Nephron (organoid): ENCODE measurements at regions not wholly inside any gene's neighbourhood (a gene's known extent, or its start where the extent isn't known, plus 50 kb on each side); places are given as distances from the start of the nearest gene placed in this dataset.

Experiments used
- H3K27ac Mint-ChIP-seq, 3 experiments: 2 replicates each; pipeline ENCODE4 v1.8.0; 2020; ENCODE audit warnings: mixed read lengths in 3 of 3, mild to moderate bottlenecking in 2 of 3, moderate library complexity in 1 of 3
- H3K27me3 Mint-ChIP-seq: 2 replicates; pipeline ENCODE4 v1.8.0; 2021; ENCODE audit warnings: low read depth, mild to moderate bottlenecking, moderate library complexity, mixed read lengths
- H3K36me3 Mint-ChIP-seq: 2 replicates; pipeline ENCODE4 v1.8.0; 2020; ENCODE audit warnings: low read depth, mixed read lengths
- H3K4me1 Mint-ChIP-seq: 2 replicates; pipeline ENCODE4 v1.8.0; 2020; ENCODE audit warnings: mixed read lengths
- H3K4me3 Mint-ChIP-seq, 3 experiments: 2 replicates each; pipeline ENCODE4 v1.8.0; 2020; ENCODE audit warnings: mild to moderate bottlenecking in 3 of 3, mixed read lengths in 3 of 3, moderate library complexity in 2 of 3
- H3K9me3 Mint-ChIP-seq: 2 replicates; pipeline ENCODE4 v1.8.0; 2020; ENCODE audit warnings: mixed read lengths
- TF ChIP-seq, protein P1 (sequence below), 3 experiments: fragments of 200-600 bp; sonication (generic); IDR thresholded peaks; one replicate each; pipeline ENCODE4 v1.5.0; 2021; ENCODE audit warnings: antibody characterized with exemption in 3 of 3; ENCODE audit not compliant: unreplicated experiment in 3 of 3

DNA sequence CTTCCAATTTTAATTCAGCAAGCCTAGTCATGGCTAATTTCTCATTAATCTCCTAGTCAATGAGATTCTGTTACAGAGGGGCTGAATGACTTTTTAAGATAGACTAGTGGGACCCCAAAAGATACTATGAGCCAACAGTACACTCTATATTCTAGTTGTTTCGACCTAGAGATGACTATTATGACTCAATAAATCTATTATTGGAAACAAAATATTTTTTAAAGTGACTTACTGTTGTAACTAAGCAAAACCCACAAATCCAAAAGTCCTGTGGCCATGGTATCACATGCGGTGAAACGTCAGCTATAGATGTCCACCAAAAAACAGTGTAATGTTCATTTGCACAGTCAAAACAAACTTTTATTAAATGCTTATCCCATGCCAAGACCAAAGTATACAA, 95.3 kb upstream of the ADO start:
- Mint-ChIP-seq H3K36me3 (no peaks in the 10 kb centered on the region), H3K27ac (no peak overlapping the region), H3K9me3 (peaks cover 9% of the 10 kb centered on the region), H3K4me1 (peaks cover 14% of the 10 kb centered on the region), H3K4me3 (no peak overlapping the region), H3K27me3 (no peaks in the 10 kb centered on the region)
- TF ChIP-seq, protein P1, sequence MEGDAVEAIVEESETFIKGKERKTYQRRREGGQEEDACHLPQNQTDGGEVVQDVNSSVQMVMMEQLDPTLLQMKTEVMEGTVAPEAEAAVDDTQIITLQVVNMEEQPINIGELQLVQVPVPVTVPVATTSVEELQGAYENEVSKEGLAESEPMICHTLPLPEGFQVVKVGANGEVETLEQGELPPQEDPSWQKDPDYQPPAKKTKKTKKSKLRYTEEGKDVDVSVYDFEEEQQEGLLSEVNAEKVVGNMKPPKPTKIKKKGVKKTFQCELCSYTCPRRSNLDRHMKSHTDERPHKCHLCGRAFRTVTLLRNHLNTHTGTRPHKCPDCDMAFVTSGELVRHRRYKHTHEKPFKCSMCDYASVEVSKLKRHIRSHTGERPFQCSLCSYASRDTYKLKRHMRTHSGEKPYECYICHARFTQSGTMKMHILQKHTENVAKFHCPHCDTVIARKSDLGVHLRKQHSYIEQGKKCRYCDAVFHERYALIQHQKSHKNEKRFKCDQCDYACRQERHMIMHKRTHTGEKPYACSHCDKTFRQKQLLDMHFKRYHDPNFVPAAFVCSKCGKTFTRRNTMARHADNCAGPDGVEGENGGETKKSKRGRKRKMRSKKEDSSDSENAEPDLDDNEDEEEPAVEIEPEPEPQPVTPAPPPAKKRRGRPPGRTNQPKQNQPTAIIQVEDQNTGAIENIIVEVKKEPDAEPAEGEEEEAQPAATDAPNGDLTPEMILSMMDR (IDR thresholded peaks at IDR 0.05; ENCODE audit: unreplicated experiment in 3 of 3), result no peak

DNA sequence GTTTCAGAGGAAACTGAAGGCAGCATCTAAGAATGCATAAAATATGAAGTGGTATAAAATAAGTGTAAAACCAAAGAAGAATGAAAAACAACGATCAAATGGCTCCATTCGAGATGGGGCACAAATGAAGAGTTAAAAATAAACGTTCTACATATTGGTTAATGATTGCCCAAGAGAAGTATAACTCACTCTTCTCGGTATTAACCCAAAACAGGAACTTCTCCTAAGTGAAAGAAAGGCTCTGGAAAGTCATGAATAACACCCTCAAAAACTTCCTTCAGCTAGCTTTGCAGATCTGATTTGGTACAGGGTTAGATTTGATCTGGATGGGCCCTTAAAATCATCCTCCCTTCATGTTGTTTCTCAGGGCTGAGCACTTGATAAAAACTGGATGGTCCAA, 94.3 kb upstream of the ADO start:
- no peak overlapping the region for H3K4me3 Mint-ChIP-seq
- H3K27ac Mint-ChIP-seq, result no peak overlapping the region
- no peaks in the 10 kb centered on the region for H3K36me3 Mint-ChIP-seq
- peaks cover 14% of the 10 kb centered on the region for H3K4me1 Mint-ChIP-seq
- H3K9me3 Mint-ChIP-seq, result peaks cover 11% of the 10 kb centered on the region
- TF ChIP-seq, protein P1 (IDR thresholded peaks at IDR 0.05; ENCODE audit: unreplicated experiment in 3 of 3), result no peak
- H3K27me3 Mint-ChIP-seq, result peaks cover 3% of the 10 kb centered on the region

DNA sequence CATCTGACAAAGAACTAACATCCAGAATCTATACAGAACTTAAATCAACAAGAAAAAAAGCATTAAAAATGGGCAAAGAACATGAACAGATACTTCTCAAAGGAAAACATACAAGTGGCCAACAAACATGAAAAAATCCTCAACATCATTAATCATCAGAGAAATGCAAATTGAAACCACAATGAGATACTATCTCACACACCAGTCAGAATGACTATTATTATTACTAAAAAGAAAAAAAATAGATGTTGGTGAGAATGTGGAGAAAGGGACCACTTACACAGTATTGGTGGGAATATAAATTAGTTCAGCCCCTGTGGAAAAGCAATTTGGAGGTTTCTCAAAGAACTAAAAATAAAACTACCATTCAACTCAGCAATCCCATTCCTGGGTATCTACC, 89.1 kb upstream of the ADO start:
- Mint-ChIP-seq H3K36me3 (no peaks in the 10 kb centered on the region), H3K4me3 (no peak overlapping the region), H3K27ac (no peak overlapping the region), H3K27me3 (peaks cover 4% of the 10 kb centered on the region), H3K9me3 (peaks cover 8% of the 10 kb centered on the region), H3K4me1 (no peaks in the 10 kb centered on the region)
- TF ChIP-seq, protein P1 (IDR thresholded peaks at IDR 0.05; ENCODE audit: unreplicated experiment in 3 of 3), result no peak

DNA sequence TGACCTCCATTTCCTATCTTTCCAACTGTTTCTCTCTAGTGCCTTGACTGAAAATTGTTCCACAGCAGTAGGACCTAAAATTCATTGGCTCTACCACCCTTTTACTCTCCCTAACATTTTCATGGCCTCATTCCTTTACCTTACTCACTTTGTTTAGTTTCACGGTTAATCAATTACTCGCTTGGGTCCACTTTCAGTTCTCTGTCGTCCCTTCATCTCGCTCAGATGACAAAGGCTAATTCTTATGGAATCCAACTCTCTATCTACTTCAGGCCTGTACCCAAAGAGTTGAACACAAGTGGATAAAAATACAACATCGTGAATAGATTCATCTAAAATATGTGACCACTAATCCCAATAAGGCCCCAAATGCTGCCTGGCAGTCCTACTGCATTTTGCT, 85.9 kb upstream of the ADO start:
- TF ChIP-seq, protein P1 (IDR thresholded peaks at IDR 0.05; ENCODE audit: unreplicated experiment in 3 of 3), result no peak
- no peak overlapping the region for H3K4me3 Mint-ChIP-seq
- H3K27ac Mint-ChIP-seq, result no peak overlapping the region
- peaks cover 2% of the 10 kb centered on the region for H3K9me3 Mint-ChIP-seq
- no peaks in the 10 kb centered on the region for H3K4me1 Mint-ChIP-seq
- no peaks in the 10 kb centered on the region for H3K36me3 Mint-ChIP-seq
- peaks cover 4% of the 10 kb centered on the region for H3K27me3 Mint-ChIP-seq

DNA sequence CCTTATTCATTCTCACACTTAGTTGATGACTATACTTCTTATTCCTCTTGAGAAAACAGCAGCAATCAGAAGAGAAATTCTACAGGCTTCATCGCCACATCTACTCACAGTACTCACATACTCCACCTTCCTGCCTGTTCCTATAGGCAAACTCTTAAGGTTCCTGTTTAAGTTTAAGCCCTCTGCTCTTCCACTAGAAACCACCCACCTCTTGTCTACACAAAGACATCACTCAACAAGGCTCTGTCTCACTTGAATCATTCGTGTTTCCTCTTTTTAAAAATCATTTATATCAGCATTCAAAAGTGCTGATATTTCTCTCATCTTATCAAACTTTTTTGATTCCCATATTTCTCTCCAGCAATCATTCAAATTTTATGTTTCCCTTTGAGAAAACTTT, 85.5 kb upstream of the ADO start:
- no peaks in the 10 kb centered on the region for H3K4me1 Mint-ChIP-seq
- peaks cover 2% of the 10 kb centered on the region for H3K9me3 Mint-ChIP-seq
- no peaks in the 10 kb centered on the region for H3K36me3 Mint-ChIP-seq
- TF ChIP-seq, protein P1 (IDR thresholded peaks at IDR 0.05; ENCODE audit: unreplicated experiment in 3 of 3), result no peak
- no peak overlapping the region for H3K4me3 Mint-ChIP-seq
- peaks cover 4% of the 10 kb centered on the region for H3K27me3 Mint-ChIP-seq
- H3K27ac Mint-ChIP-seq, result no peak overlapping the region

DNA sequence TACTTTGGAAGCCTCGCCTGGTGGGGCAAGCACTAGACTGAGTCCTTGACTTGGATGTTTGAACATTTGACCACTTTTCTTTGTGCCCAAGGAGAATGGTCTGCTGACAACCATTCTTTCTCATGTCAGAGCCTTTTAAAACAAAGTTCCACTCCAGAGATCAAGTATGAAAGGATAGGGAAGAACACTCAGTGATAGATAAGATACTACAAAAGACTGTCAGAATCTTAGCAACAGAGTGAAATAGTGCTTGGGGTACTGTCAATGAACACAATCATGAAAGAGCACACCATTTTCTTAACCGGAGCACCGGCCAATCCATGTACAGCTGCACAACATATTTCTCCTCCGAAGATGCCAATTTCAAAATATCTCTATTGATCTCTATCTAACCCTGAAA, 82.8 kb upstream of the ADO start:
- Mint-ChIP-seq H3K4me1 (no peaks in the 10 kb centered on the region), H3K27ac (no peak overlapping the region)
- TF ChIP-seq, protein P1 (IDR thresholded peaks at IDR 0.05; ENCODE audit: unreplicated experiment in 3 of 3), result no peak

More for the DNA sequence above, 82.8 kb upstream of the ADO start:
- no peaks in the 10 kb centered on the region for H3K9me3 Mint-ChIP-seq
- H3K4me3 Mint-ChIP-seq, result no peak overlapping the region
- H3K36me3 Mint-ChIP-seq, result no peaks in the 10 kb centered on the region
- no peaks in the 10 kb centered on the region for H3K27me3 Mint-ChIP-seq
